ENCODE measurements at regions not wholly inside any gene's neighbourhood (a gene's known extent, or its start where the extent isn't known, plus 50 kb on each side); places are given as distances from the start of the nearest gene placed in this dataset.

DNA sequence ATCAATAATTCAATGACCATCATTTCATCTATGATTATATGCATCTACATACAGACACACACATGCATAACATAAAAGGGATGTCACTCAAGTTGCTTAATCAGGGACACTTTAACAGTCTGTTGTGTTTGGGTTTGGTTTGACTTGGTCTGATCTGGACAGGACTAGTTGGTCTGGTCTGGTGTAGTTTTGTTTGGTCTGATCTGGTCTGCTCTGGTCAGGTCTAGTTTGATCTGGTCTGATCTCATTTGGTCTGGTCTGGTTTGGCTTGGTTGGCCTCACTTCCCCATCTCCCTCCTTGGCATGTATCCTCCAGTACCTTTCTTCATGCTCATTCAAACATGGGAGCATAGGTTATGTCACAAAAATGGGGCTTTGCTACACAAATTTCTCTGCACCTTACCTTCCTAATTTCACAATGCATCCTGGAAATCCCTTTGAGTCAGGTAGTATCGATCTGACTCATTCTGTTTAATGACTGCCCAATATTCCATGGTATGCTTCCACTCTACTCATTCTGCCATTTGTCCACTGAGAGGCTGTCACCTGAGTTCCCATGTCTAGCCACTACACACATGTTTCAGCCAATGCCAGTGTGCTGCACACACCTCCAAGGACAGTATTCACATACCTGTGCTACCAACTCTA lies 73.0 kb upstream of the TPM1 start:
- DNase-seq, result peak; percentile 2

DNA sequence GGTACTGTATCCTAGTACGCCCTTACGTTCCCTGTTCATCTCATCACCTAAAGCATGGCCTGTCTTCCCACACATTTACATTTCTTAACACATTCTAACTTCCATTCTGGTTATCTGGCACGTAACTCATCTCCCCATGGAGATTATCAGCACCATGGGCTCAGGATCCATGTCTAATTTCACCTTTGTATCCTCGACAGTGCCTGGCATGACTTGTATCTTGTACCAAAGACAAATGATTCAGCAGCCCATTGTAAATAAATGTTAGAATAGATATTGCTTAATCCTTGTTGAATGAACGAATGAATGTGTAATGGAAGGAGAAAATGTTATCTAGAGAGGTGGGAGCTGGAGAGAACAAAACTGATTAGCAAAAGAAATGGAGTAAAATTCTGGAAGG lies 69.7 kb upstream of the TPM1 start:
- DNase-seq, result no peak

DNA sequence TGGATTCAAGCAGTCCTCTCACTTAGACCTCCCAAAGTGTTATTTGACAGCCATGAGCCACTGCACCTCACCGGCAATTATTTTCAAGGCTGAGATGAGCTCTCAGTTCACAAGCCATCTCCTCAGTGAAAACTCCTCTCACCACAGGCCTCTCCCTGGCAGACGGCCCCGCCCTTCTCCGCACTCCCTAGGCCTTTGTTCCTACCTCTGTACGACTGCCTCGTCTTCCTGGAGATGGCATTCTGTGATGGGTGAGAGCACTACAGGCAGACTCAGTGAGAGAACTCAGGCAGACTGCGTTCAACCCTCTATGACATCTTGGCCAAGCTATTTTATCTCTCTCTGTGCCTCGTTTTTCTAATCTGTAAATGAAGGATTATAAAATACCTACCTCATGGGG lies 67.0 kb upstream of the TPM1 start:
- no peak for DNase-seq

DNA sequence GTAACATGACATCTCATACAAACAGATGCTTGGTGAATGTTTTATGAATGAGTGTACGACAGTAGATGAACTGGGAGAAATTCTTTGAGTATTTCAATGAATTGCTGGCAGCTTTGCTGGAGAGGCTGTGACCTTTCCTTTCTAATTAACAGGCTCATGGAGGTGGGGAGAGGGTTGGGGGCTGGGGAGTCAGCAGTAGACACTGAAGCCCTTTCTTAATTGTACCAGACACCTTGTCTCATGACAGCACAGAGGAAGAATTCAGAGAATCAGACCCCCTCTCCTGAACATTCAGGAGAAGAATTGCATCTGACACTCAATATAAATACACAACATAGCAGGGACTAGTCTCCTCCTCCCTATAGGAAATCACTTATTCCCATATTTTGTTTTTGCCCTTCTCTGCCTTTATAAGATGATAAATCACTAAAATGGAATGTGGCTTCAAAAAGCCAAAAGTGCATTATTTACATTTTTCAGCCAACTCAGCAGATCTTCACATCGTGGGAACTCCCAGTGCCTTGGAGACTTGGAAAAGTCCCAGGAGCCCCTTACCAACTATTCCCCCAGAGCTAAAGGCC lies 66.2 kb upstream of the TPM1 start:
- DNase-seq, result no peak

DNA sequence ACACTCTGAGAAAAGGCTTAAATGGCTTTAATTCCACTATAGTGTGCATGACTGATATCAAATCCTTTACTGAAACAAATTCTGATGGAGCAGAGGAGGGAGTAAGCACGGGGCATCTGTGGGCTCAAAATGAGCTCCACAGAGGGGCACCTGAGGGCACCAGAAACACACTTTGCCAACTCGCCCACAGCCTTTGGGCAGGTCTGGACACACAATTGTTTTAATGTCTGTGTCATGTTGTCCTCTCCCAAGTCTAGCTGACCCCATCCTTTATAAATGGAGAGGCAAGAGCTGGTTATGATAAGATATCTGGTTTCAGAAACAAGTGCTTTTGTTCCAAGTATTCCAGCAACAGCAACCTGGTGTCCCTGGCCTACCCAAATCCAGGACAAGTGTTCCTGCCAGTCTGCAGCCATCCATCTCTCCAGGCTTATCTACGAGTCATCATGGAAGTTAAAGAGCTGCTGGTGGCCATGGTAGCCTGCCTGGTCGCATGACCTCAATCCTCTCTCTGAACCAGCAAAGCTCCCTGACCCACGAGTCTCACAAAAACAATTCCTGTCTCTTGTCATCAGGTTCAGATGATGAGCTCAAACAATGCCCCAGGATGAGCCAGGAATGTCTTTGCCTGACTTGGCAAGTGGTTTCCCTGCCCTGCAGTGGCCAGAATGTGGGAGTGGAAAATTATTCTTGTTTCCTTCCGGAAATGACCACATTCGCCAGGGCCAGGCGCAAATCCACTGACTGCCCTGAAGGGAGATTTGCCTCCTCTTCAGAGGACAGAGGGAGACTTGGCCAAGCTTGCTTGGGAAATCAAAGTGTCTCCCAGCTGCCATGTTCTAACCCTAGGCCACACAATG lies 64.4 kb upstream of the TPM1 start:
- DNase-seq, result no peak

DNA sequence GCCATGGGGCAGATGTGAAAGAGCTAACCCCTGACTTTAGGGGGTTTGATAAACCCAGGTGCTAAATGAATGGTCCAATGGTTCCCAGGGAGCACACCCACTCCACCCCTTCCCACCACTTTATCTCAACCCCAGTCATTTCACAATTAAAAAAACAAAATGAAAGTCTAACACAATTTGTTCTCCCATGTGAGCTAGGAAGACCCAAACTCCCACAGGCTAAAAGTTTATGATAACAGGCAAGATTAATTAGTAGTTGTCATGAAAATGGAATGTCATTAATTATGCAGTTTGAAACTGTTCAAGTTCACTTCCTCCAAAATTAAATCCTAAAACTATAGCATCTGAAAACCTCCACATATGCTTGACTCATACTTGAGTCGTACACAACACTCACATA lies 63.3 kb upstream of the TPM1 start:
- no peak for DNase-seq

DNA sequence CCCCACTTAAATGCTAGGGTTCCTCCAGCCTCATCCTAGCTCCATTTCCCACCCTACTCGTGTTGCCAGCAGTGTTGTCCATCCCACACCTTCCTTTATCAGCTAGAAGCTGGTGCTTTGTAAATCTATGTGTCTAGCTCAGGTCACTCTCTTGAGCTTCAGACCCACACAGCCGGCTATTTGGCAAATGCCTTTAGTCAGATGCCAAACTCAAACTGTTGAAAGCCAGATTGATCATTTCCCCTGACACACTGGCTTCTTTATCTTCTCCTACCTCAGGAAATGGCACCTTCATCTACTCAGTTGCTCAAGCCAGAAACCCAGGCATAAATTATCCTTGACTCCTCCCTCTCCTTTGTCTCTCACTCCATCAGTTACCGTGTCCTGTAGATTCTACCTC lies 61.5 kb upstream of the TPM1 start:
- DNase-seq, result no peak

DNA sequence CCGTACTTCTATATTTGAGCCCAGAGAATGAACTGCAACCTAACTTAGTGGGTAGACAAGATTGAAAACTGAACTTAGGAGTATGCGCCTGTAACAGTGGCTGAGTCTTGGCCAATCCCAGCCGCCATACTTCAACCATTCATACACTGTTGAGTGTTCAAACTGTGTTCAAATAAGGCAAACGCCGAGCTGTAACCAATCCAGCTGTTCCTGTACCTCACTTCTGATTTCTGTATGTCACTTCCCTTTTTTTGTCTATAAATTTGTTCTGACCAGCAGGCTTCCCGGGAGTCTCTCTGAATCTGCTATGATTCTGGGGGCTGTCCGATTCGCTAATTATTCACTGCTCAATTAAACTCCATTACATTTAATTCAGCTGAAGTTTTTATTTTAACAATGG lies 58.6 kb upstream of the TPM1 start:
- peak; percentile 10 for DNase-seq

DNA sequence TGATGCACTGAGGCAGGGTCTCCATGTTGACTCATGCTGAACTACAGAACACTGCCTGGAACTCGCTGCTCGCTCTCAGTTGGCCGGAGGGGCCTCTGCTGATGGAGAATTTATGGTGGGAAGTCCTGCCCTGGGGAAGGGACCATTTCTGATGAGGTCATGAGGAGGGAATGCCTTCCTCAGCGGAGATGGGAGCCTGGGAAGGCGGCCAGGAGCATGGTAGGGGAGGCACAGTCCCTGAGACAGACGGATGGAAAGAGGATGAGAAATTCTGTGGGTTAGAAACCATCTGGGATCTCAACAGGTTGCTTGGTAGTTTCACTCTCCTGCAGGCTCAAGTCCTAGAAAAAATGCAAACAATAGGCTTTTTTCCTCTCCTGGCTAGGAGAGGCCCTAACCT lies 56.8 kb upstream of the TPM1 start:
- no peak for DNase-seq

DNA sequence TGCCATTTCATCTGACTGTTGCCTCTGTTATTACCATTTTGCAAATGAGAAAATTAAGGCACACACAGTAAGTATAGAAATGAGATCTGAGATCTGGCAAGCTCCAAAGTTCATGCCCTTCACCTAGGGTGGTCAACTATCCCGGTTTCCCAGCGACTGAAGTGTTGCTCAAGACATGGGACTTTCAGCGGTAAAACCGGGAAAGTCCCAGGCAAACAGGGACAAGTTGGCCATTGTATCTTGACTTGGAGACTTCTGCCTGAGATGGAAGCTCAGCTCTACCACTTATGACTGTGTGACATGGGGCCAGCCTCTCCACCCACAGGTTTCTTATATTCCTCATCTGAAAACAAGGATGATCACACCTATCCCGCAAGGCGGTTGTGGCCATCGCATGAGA lies 55.6 kb upstream of the TPM1 start:
- no peak for DNase-seq

DNA sequence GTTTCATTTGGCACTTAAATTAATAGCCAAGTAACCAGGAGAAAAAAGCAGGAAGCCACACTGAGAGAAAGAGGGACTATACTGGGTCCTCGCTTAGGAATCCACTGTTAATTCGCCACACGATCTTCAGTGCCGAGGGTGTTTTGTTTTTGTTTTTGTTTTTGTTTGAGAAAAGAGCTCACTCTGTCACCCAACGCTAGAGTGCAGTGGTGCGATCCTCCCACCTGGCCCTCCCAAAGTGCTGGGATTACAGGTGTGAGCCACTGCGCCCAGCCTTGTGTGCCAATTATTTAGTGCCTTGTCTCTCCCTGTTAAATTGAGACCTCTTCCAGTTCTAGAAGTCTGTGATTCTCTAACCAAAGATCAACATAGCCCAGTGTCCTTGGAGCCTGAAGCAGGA lies 53.8 kb upstream of the TPM1 start:
- DNase-seq, result no peak

DNA sequence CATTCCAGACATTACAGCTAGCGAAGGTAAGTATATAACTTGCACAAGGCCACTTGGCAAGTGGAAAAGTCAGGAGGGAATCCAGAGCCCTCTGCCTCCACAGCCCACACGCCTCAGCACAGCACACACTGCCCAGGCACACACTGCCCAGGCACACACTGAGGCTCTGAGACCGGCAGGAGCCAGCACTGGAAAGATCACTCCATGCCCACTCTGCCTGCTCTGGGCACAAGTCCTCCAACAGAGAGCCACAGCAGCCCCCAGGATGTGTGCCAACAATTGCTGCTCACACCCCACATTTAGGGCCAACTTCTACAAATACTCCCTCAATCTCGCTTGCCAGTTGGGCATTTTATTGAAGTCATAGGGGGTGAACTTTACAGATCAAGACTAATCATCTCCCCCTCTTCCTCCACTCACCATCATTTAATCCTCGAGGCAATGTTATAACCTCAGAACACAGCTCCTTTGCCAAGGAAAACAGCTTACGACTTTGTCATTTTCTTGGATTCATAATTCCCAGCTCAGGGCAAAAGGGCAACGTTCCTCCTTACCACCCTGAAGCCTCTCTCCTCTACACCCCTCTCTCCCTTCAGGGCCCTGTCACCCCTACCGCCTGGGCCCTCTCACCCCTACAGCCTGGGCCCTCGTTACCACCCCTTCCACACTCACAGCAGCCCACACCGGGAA lies 53.0 kb upstream of the TPM1 start:
- no peak for DNase-seq

DNA sequence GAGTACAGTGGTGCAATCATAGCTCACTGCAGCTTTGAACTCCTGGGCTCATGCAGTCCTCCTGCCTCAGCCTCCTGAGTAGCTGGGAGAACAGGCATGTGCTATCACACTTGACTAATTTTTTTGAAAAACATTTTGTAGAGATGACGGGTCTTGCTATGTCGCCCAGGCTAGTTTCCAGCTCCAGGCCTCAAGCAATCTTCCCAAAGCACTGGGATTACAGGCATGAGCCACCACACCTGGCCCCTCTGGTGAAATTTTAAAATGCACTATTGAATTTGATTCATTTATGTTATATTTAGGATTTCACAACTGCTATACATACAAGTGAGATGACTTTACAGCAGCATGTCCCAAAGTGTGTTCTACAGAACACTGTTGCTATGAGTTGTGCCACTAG lies 50.8 kb upstream of the TPM1 start:
- DNase-seq, result no peak

DNA sequence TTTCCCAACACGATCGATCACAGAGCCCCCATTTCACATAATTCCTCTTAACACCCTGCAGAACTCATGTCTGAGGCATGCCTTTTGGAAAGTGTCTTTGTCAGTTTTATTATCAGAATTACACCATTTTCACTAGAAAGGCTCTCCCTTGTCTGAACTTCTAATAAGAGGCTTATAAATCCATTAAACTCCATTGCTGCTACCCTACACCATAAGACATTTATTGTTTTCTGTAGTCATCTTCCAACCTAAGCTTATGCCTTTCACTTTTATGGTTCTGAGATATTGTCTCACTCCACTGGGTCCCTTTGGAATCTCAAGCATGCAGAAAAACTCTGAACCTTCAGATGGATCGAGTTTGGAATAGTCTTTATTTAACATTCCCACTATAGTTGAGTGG lies 50.2 kb upstream of the TPM1 start:
- DNase-seq, result no peak
